Natural killer cell (primary cell): ENCODE measurements at regions not wholly inside any gene's neighbourhood (a gene's known extent, or its start where the extent isn't known, plus 50 kb on each side); places are given as distances from the start of the nearest gene placed in this dataset.

ENCODE experiments used
- ATAC-seq, 3 donors: fragments of 150-1000 bp in 2 of 3; fragments of 200-7000 bp in 1 of 3; cut with Tn5 transposase; 1 replicate in 1 of 3; 2 replicates in 2 of 3; pipeline ENCODE4 v1.10.0; 2021; ENCODE audit warnings: mild to moderate bottlenecking in 2 of 3, moderate library complexity in 2 of 3
- DNase-seq, 2 donors: peaks; one replicate each; pipeline versions ENCODE4 v3.0.0 to v3.0.0-alpha.2; 2013 to 2021; ENCODE audit warnings: mixed read lengths in 1 of 2
- H3K27ac ChIP-seq: one replicate; pipeline ENCODE4 v1.5.1; 2013; ENCODE audit warnings: mild to moderate bottlenecking, low read length
- H3K27me3 ChIP-seq: one replicate; pipeline ENCODE4 v1.6.1; 2013; ENCODE audit warnings: low read length; ENCODE audit not compliant: control insufficient read depth, insufficient read depth
- H3K36me3 ChIP-seq: one replicate; pipeline ENCODE4 v1.6.1; 2013; ENCODE audit warnings: low read length; ENCODE audit not compliant: control insufficient read depth, insufficient read depth
- H3K4me1 ChIP-seq: one replicate; pipeline ENCODE4 v1.6.1; 2013; ENCODE audit warnings: low read length; ENCODE audit not compliant: control insufficient read depth, insufficient read depth
- H3K4me3 ChIP-seq: one replicate; pipeline ENCODE4 v1.5.1; 2013; ENCODE audit warnings: low read length
- H3K9me3 ChIP-seq: one replicate; pipeline ENCODE4 v1.6.1; 2013; ENCODE audit warnings: low read length; ENCODE audit not compliant: control insufficient read depth, insufficient read depth
- H3K27ac Mint-ChIP-seq, 2 donors: one replicate each; pipeline ENCODE4 v1.8.0; 2022; ENCODE audit warnings: mild to moderate bottlenecking in 2 of 2, mixed read lengths in 2 of 2, moderate library complexity in 1 of 2
- H3K27me3 Mint-ChIP-seq, 2 donors: one replicate each; pipeline ENCODE4 v1.8.0; 2022; ENCODE audit warnings: low read depth in 2 of 2, mixed read lengths in 2 of 2
- H3K36me3 Mint-ChIP-seq: one replicate; pipeline ENCODE4 v1.8.0; 2022; ENCODE audit warnings: mixed read lengths
- H3K4me1 Mint-ChIP-seq, 2 donors: one replicate each; pipeline ENCODE4 v1.8.0; 2022; ENCODE audit warnings: mixed read lengths in 2 of 2
- H3K4me3 Mint-ChIP-seq: one replicate; pipeline ENCODE4 v1.8.0; 2022; ENCODE audit warnings: mild to moderate bottlenecking, moderate library complexity, mixed read lengths
- H3K9me3 Mint-ChIP-seq, 2 donors: one replicate each; pipeline ENCODE4 v1.8.0; 2022; ENCODE audit warnings: mixed read lengths in 2 of 2
- CTCF ChIP-seq: fragments of 200-600 bp; IDR thresholded peaks from one replicate; pipeline ENCODE4 v1.8.0; 2022; ENCODE audit warnings: antibody characterized with exemption
- WGBS: methylation state at CpG from one replicate; pipeline ENCODE4 v1.1.7; 2013; ENCODE audit warnings: missing lambda C conversion rate; ENCODE audit not compliant: insufficient coverage; 5-methylcytosine and 5-hydroxymethylcytosine counted together
- intact Hi-C: fragments of 100-400 bp; cut with micrococcal nuclease; formaldehyde crosslinking; loops from one replicate; pipeline ENCODE4 v1.14.2; 2022

DNA sequence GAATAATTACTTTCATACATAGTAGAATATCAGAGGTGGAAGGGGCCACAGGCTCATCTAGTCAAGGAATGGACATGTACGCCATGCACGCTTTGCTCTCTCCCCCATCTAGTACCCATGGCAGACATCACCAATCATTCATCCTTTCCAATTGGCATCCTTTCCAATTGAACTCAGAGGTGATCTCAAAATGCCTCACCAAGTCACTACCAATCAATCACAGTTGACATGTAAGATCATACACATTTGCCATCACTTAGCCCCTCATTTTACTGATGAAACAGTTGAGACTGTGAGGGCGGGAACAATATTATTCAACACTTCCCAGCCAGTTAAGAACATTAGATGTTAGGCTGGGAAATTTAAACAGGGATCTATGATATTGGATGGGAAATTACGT is 308.4 kb downstream of the FGFR2 start:
- no peaks in the 10 kb centered on the region for H3K9me3 Mint-ChIP-seq
- no peak overlapping the region for H3K27ac ChIP-seq
- H3K36me3 Mint-ChIP-seq = no peaks in the 10 kb centered on the region
- no peak overlapping the region for H3K4me3 Mint-ChIP-seq
- no peak overlapping the region for H3K27ac Mint-ChIP-seq
- no peaks in the 10 kb centered on the region for H3K4me1 ChIP-seq
- TF ChIP-seq CTCF = no peak
- no peak for DNase-seq
- H3K27me3 Mint-ChIP-seq = no peaks in the 10 kb centered on the region
- H3K36me3 ChIP-seq = no peaks in the 10 kb centered on the region
- no peaks in the 10 kb centered on the region for H3K27me3 ChIP-seq
- H3K4me3 ChIP-seq = no peak overlapping the region
- no peaks in the 10 kb centered on the region for H3K9me3 ChIP-seq
- no peak for ATAC-seq
- WGBS = 91% methylated on average over 2 of the region's 4 CpGs
- no peaks in the 10 kb centered on the region for H3K4me1 Mint-ChIP-seq
- intact Hi-C loops = no loop called here

DNA sequence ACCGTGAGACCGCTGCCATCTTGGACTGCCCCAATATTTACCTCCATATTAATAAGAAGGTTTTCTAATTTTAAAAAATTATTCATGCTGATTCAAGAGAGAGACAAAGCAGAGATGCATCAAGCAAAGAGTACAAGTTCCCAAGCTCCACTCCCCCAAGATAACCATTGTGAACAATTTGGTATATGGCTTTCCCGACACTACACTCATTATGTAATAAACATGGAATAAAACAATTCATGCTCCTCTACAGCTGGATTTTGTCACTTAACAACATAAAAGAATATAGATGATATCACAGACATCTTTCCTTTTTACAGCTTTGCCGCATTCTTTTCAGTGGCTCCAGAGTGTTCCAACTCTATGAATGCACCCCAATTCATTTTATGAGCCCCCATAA is 307.6 kb downstream of the FGFR2 start:
- no peaks in the 10 kb centered on the region for H3K36me3 Mint-ChIP-seq
- H3K36me3 ChIP-seq = no peaks in the 10 kb centered on the region
- H3K27me3 ChIP-seq = no peaks in the 10 kb centered on the region
- TF ChIP-seq CTCF = no peak
- no peaks in the 10 kb centered on the region for H3K9me3 Mint-ChIP-seq
- no peak overlapping the region for H3K27ac Mint-ChIP-seq
- ATAC-seq (no peak), DNase-seq (no peak)
- intact Hi-C loops = no loop called here
- H3K4me1 Mint-ChIP-seq = no peaks in the 10 kb centered on the region
- 100% methylated on average over 2 of the region's 4 CpGs for WGBS
- no peak overlapping the region for H3K4me3 Mint-ChIP-seq
- no peak overlapping the region for H3K27ac ChIP-seq
- no peaks in the 10 kb centered on the region for H3K9me3 ChIP-seq
- no peaks in the 10 kb centered on the region for H3K4me1 ChIP-seq
- H3K4me3 ChIP-seq = no peak overlapping the region
- H3K27me3 Mint-ChIP-seq = no peaks in the 10 kb centered on the region

GRCh38 chr10:121291376-121291775 is 306.9 kb downstream of the FGFR2 start:
- intact Hi-C loops = no loop called here
- no peak for TF ChIP-seq CTCF
- H3K27me3 Mint-ChIP-seq = no peaks in the 10 kb centered on the region
- Histone ChIP-seq H3K4me1 (no peaks in the 10 kb centered on the region), H3K27ac (no peak overlapping the region), H3K4me3 (no peak overlapping the region), H3K27me3 (no peaks in the 10 kb centered on the region), H3K9me3 (no peaks in the 10 kb centered on the region), H3K36me3 (no peaks in the 10 kb centered on the region)
- H3K36me3 Mint-ChIP-seq = no peaks in the 10 kb centered on the region
- no peaks in the 10 kb centered on the region for H3K4me1 Mint-ChIP-seq
- no peaks in the 10 kb centered on the region for H3K9me3 Mint-ChIP-seq
- no peak overlapping the region for H3K4me3 Mint-ChIP-seq
- no peak for ATAC-seq
- WGBS = 84% methylated on average over 7 of the region's 7 CpGs
- no peak overlapping the region for H3K27ac Mint-ChIP-seq
- no peak for DNase-seq

DNA sequence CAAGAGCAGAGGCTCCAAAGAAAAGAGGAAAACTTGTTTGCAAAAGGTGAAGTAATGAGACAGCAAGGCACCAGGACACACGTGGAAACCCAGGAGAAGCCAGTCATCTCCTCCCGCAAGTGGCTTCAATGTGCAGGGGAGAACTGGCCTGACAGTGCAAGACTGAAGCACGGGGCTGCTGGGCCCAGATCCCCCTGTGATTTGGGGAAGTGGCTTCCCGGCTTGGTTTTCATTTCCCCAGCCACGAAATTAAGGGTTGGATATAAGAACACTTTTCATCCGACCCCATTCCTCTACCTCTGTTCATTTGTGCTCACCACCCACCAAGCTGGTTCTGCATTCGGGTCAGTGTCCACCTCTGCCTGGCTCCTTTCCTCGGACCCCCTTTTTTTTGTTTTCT is 306.4 kb downstream of the FGFR2 start:
- H3K4me3 Mint-ChIP-seq = no peak overlapping the region
- H3K4me3 ChIP-seq = no peak overlapping the region
- no peaks in the 10 kb centered on the region for H3K36me3 Mint-ChIP-seq
- no peaks in the 10 kb centered on the region for H3K9me3 ChIP-seq
- H3K9me3 Mint-ChIP-seq = no peaks in the 10 kb centered on the region
- no peaks in the 10 kb centered on the region for H3K4me1 ChIP-seq
- no peak overlapping the region for H3K27ac ChIP-seq
- no peaks in the 10 kb centered on the region for H3K36me3 ChIP-seq
- no peak for TF ChIP-seq CTCF
- no peak for ATAC-seq
- WGBS = 24% methylated on average over 8 of the region's 8 CpGs
- DNase-seq = no peak
- no peaks in the 10 kb centered on the region for H3K4me1 Mint-ChIP-seq
- no peaks in the 10 kb centered on the region for H3K27me3 Mint-ChIP-seq
- no peak overlapping the region for H3K27ac Mint-ChIP-seq
- intact Hi-C loops = no loop called here
- H3K27me3 ChIP-seq = no peaks in the 10 kb centered on the region
